NCI-H1694 (cell line): ENCODE measurements at regions not wholly inside any gene's neighbourhood (a gene's known extent, or its start where the extent isn't known, plus 50 kb on each side); places are given as distances from the start of the nearest gene placed in this dataset.
A peak's percentile ranks its signal among the peaks of the same experiment; 100 is the strongest.

Source experiments
- DNase-seq: peaks from one replicate; lab custom pipeline; 2025; lab: John Stamatoyannopoulos, UW

GRCh38 chr7:47147213-47147631, 434.7 kb downstream of the TNS3 start:
- DNase-seq: no peak

DNA sequence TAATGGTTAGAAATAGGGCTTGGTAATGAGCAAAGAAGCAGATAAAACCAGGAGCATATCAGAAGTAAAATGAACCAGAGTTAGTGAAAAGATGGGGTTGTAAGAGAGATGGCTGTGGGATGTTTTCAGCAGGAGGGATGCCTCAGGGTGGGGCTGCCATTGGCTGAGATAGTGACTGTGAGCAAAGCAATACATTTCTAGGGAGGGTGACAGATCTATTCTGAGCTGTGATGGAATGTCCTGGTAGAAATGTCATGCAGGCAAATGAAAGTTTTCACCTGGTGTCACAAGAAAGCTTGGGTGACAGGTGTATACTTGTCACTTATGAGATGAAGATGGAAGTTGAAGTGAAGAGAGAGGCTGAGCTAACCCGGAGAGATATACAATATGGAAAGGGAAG, 435.9 kb downstream of the TNS3 start:
- no peak for DNase-seq

- DNase-seq: no peak
Measured at GRCh38 chr7:47145186-47145725, 436.7 kb downstream of the TNS3 start.

DNA sequence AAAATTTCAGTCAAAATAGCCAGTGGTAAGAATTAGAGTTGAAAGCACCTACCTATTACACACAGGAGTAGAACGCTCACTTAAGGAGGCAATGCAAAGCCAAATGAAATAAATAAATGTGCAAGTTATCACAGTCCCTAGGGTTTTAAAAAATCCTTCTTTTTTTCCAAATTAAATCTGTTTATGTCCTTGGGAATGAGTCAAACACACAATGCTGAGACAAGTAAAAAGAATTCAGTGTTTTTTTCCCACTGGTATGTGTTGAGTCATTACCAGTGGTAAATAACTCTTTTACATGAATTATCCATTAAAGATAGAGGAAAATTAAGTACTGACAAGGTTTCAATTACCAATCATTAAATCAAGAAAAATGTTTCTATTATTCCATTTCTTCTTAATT, 438.6 kb downstream of the TNS3 start:
- no peak for DNase-seq

DNA sequence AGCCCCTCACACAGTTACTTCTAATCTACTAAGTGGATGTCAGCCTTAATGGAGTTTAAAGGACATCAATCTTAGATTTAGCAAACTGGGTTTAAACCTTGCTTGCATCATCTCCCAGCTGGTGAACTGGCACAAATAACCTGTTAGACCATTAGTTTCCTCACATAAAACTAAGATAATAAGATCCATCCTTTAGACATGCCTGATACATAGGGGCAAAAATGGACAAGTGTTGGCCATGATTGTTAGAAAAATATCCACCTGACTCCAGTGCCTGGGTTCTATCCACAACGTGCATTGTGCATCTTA, 439.1 kb downstream of the TNS3 start:
- no peak for DNase-seq

GRCh38 chr7:47142169-47142866, 439.6 kb downstream of the TNS3 start:
- no peak for DNase-seq

DNA sequence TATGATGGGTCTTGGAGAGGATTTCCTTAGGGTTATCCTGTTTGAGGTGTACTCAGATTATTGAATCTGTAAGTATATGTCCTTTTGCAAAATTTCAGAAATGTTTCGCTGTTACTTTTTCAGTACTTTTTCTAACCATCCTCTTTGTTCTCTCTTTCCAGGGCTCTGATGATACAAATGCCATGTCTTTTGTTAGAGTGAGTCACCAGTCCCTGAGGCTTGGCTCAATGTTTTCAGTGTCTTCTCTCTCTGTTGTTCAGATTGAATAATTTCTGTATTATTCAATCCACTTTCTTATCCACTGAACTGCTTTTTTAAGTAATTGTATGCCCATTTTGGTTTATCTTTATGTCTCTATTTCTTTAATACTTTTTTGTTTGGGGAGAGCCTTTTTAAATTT, 449.4 kb downstream of the TNS3 start:
- no peak for DNase-seq

DNA sequence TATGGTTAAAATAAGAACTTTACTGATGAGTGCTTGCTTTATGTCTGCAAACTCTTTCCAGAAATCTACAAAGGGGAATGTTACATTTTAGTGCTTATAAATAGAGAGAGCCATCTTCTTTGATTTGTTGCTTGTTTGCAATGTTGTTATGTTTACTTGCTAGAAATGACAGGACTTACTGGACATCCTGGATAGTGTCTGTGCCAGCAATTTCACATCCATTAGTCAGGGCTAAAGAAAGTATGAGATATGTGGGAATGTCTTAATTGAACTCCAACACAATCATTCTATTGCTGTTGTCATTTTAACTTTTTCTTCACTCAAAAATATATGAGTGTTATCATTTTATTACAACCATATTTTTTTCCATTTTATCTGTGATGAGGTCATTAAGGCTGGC, 453.2 kb downstream of the TNS3 start:
- DNase-seq: no peak

- no peak for DNase-seq
Measured at GRCh38 chr7:47125529-47125928, 456.4 kb downstream of the TNS3 start.

DNA sequence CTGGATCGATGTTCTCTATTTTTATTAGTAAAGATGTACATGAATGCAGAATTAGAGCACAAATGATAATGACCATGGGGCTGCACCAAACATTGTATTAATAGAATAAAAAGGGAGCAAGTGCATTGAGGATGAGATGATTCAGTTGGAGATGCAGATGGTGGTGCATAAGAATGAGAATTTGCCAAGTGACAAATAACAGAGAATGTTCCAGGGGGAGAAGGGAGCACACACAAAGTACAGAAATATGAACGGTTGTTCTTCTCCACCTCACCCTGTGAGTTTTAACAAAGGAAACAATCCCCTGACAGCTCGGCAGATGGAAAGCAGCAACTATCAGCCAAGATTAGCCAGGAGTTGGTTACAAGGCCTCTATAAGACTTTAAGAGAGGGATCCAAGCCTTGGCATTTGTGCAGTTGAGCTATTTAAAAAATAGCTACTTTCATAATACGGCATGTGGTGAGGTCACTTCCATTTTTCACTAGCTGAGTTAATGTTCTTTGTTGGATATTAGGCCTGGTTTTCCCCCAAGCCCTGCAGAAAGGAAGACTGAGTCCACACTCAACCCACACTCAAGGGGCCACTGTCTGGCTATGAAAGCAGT, 462.5 kb downstream of the TNS3 start:
- no peak for DNase-seq

GRCh38 chr7:47104206-47104549, 477.7 kb downstream of the TNS3 start:
- DNase-seq: no peak

DNA sequence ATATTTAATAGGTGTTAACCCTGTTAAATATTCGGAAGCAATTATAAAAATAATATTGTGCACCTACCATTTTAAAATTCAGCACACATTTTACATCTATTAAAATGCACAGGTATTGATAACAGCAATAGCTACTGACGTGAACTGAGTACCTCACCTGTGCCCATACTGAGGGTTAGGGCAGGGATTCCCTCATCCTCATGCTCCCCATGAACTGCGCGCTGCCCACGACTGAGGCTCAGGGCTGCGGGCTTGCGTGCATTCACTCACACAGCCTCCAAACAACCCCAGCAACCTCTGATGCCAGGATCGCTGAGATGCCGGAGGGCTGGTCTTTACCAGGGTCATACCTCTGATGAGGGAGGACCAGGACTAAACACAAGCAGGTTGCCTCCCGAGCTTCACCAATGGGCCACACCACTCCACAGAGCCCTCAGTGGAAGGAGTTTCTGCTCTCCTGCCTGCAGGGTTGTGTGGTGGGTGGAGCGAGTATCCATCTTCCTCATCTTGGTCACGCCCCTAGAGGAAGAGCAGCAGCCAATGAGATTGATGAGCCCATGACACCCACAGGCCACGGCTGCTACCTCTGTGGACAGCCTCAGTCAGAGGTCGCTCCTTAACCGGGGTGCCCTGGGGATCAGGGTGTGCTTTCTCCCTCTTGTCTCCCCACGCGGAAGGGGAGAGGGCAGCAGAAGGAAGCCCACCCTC, 478.3 kb downstream of the TNS3 start:
- no peak for DNase-seq

DNA sequence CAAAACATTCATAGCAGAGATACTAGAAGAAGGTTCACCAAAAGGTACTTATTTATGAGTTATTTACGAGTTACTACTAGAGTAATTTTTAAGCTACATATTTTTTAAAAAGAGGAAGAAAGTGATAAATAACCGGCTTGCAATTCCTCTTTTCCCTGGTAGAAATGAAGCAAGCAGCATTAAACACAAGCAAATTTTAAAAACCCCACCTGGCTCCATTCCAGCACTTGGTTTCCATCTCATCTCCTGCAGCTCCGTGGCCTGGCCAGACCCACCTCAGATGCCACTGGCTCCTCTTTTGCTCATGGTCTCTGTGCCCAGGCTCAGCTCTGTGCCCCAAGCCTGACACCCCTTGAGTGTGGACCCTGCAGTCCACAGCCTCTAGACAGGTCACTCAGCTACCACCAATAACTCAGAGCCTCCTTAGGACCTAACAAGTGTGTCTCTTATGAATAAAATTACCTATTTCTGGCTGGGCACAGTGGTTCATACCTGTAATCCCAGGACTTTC, 479.5 kb downstream of the TNS3 start:
- DNase-seq: no peak

- DNase-seq: peak; percentile 46
Measured at GRCh38 chr7:47100817-47101435, 481.0 kb downstream of the TNS3 start.

GRCh38 chr7:47100148-47100816, 481.6 kb downstream of the TNS3 start:
- DNase-seq: no peak

- DNase-seq: no peak
Measured at GRCh38 chr7:47097431-47097830, 484.5 kb downstream of the TNS3 start.

DNA sequence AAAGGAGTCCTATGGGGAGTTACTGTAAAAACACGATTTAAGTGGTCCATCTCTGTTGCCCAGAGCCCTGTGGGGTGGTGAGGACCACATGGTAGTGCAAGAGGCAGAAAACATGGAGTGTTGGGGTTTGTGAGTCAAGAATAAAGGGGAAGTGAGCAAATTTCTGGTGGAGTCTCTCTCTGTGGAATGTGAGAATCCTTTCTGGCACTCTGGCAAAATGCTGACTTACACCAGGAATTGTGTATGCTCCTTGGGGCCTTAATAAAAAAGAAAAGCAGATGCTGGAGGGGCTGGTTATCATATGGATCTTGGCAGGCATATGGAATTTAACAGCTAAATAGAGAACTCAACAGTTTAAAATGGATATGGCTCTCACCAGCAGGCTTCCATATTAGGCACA, 486.0 kb downstream of the TNS3 start:
- no peak for DNase-seq

DNA sequence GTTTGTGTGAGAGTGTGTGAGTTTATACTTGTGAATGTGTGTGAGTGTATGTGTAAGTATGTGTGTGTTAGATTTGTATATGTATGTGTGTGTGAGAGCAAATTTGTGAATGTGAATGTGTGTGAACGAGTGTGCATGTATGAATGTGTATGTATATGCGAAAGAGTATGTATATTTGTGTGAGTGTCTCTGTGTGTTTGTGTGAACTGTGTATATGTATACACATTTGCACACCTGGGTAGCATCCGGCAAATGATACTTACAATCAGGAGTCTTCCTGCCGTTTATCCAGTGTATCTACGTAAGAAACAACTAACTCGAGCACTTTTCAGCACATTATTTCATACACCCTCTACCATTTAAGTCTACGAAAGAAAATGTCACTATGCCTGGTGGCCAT, 487.4 kb downstream of the TNS3 start:
- no peak for DNase-seq

DNA sequence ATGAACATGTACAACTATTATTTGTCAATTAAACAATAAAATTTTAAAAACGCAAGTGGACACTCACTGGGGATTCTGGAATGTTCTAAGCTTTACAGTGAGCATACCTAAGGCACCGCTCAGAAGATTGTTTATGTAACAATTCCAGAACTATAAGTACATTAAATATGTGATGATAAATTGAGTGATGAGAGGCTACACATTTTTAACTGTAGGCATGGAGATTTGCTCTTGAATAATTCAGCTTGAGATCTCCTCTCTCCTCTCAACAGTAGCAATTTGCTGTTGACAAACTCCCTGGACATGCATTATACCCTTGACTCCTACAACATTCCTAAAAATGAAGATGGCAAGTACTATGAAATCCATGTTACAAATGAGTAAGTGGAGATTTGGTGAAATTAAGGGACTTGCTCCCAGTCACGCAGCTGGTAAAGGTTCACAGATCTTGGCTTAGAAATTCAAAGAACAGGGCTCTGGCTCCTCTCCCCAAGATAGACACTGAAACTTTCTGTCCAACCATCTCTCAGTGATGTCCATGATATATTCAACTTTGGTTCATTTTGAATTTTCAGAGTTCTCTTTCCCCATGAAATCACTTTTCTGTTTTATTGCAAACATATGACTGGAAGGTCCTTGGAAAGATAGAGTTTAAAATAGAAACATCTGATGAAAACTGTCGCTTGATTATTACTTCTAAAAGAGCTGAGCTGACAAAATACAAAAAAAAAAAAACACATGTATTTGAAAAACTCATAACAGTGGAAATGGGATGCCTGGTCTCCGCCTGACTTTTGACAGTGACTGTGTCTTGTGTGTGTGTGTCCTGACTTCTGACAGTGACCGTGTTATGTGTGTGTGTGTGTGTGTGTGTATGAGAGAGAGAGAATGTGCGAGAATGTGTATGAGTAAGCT, 488.3 kb downstream of the TNS3 start:
- DNase-seq: no peak

DNA sequence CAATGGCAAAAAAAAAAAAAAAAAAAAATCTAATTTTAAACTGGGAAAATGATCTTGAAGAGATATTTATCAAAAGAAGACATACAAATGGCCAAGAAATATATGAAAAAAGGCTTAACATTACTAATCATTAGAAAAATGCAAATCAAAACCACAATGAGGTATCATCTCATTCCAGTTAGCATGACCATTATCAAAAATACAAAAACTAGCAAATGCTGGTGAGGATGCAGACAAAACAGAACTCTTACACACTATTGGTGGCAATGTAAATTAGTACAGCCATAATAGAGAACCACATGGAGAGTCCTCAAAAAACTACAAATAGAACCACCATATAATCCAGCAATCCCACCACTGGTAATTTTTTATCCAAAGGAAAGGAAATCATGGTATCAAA, 489.6 kb downstream of the TNS3 start:
- DNase-seq: no peak

DNA sequence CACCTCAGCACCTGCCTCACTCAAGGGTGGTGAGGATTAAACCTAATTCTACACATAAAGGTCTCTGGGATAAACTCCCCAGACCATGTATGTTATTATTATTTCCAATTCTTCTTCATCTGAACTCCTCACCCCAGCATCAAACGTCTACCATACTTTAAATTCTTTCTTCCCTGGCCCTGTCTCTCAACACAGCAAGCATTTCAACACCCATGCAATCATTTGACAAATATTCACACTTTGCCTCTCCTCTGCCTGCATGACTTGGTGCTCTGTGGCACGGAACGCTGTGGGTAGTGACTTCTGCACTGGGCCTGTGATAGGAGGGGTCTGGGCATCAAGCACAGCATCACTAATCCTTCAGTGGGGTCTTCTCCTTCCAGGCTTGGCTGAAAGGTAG, 490.8 kb downstream of the TNS3 start:
- DNase-seq: no peak
